ENCODE measurements at regions not wholly inside any gene's neighbourhood (a gene's known extent, or its start where the extent isn't known, plus 50 kb on each side); places are given as distances from the start of the nearest gene placed in this dataset.

DNA sequence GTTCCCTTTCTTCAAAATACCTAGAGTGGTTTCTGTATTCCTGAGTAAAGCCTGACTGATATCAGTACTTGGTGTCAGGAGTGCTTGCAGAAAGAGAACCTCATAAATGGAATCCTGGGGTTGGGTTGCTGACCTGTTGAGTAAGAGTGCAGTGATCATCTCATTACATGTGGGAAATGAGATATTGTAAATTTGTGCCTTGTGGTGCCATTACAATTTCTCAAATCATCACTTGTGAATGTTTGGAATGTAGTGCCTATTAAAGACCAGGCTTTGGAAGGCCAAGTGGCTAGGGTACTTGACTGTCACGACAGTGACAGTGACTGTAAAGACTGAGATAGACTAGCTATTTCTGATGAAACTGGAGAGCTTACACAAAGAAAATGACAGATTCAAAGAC lies 176.7 kb upstream of the CTTNBP2NL start:
- no peaks in the 10 kb centered on the region for H3K9me3 Mint-ChIP-seq
- H3K4me1 Mint-ChIP-seq (ENCODE audit: low read depth): no peaks in the 10 kb centered on the region
- peaks cover 3% of the 10 kb centered on the region for H3K27me3 Mint-ChIP-seq (ENCODE audit: low read depth)
- H3K27ac Mint-ChIP-seq: no peak overlapping the region
- H3K4me3 Mint-ChIP-seq: no peak overlapping the region
- no peaks in the 10 kb centered on the region for H3K36me3 Mint-ChIP-seq (ENCODE audit: low read depth)

DNA sequence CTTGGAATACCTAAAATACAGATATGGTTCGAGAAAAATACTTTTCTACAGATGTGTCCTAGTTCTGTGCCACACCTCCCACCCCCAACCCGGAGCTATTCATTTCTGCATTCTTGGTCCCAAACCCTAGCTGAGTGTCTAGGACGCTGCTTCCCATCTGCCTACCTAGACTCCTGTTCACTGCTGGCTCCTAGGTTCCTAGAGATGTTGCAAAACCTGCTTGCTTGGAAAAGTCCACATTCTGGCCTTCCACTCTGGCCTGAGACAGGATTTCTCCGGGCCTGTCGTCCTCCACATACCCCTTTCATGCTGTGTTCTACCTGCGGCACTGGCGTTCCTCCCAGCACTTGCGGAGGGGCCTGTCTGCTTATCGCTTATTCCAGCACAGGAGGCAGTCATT lies 165.8 kb upstream of the CTTNBP2NL start:
- H3K36me3 Mint-ChIP-seq (ENCODE audit: low read depth): no peaks in the 10 kb centered on the region
- H3K4me3 Mint-ChIP-seq: no peak overlapping the region
- H3K27ac Mint-ChIP-seq: no peak overlapping the region
- H3K4me1 Mint-ChIP-seq (ENCODE audit: low read depth): no peaks in the 10 kb centered on the region
- peaks cover 9% of the 10 kb centered on the region for H3K27me3 Mint-ChIP-seq (ENCODE audit: low read depth)
- H3K9me3 Mint-ChIP-seq: no peaks in the 10 kb centered on the region

DNA sequence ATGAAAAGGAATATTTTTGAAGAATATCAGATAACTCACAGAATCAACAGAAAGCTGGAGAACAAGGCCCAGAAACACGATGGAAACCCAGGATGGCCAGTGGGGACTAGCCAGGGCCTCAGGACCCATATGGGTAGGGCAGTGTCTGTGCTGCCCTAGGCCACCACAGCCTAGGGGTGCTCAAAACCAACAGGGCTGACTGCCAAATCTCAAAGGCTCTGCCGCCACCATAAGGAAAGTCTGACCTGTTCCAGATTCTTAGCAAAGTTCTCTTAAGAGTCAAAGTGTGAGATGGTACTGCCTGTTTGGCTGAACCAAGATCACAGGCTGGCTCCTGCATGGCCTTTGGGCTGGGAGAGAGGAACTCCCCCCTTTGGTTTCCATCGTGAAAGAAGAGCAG lies 164.7 kb upstream of the CTTNBP2NL start:
- no peaks in the 10 kb centered on the region for H3K9me3 Mint-ChIP-seq
- no peak overlapping the region for H3K27ac Mint-ChIP-seq
- peaks cover 9% of the 10 kb centered on the region for H3K27me3 Mint-ChIP-seq (ENCODE audit: low read depth)
- no peak overlapping the region for H3K4me3 Mint-ChIP-seq
- no peaks in the 10 kb centered on the region for H3K4me1 Mint-ChIP-seq (ENCODE audit: low read depth)
- no peaks in the 10 kb centered on the region for H3K36me3 Mint-ChIP-seq (ENCODE audit: low read depth)

DNA sequence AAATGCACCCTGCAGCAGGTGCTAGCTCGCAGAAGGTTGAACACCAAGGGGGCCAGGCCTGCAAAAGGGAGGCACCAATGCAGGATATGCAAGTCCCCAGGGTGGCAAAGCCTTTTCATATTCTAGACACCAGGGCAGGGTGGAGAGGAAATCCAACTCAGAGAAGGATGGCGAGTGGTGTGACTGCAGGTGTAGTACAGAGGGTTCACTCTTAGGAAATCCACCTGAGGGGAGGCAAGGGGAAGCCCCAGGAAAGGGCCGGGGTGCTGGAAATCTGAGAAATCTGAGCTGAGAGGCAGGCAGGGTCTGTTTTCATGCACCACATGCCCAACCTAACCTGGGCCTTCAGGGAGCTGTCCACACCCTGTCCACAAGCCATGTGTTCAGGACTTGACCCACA lies 163.2 kb upstream of the CTTNBP2NL start:
- Mint-ChIP-seq H3K4me3 (no peak overlapping the region), H3K27me3 (ENCODE audit: low read depth) (peaks cover 9% of the 10 kb centered on the region), H3K27ac (no peak overlapping the region), H3K9me3 (no peaks in the 10 kb centered on the region), H3K4me1 (ENCODE audit: low read depth) (no peaks in the 10 kb centered on the region), H3K36me3 (ENCODE audit: low read depth) (no peaks in the 10 kb centered on the region)

DNA sequence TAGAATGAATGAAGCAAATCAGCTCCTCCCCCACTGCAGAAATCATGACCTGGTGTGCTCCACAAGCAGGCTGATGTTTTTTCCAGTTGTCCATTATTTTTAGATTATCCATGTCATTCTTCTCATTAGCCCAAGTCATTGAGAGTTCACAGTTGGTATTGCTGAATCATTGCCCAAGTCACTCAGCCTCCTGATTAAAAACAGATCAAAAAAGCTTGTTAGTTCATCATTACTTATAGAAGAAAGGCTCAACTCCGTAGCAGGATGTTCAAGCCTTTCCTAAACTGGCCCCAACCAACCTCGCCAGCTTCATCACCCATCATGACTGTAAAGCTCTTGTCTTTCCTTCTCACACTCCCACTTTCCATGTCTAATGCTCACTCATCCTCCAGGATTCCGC lies 161.3 kb upstream of the CTTNBP2NL start:
- Mint-ChIP-seq H3K9me3 (no peaks in the 10 kb centered on the region), H3K27me3 (ENCODE audit: low read depth) (peaks cover 3% of the 10 kb centered on the region), H3K36me3 (ENCODE audit: low read depth) (no peaks in the 10 kb centered on the region), H3K4me1 (ENCODE audit: low read depth) (no peaks in the 10 kb centered on the region), H3K4me3 (no peak overlapping the region), H3K27ac (no peak overlapping the region)

DNA sequence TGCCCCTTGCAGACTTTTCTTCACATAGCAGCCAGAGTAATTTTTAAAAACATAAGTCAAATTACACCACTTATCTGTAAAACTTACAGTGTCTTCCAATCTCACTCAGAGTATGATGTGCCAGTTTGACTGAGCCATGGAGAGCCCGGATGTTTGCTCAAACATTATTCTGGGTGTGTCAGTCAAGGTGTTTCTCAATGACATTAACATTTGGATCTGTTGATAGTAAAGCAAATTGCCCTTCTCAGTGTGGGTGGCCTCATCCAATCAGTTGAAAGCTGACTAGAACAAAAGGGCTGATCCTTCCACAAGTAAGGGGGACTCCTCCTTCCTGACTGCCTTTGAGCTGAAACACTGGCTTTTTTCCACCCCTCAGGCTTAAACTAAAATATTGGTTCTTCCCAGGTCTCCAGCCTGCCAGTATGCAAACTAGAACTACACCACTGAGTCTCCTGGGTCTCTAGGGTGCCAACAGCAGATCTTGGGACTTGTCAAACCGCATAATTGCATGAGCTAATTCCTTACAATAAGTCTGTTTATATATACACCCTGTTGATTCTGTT lies 157.9 kb upstream of the CTTNBP2NL start:
- Mint-ChIP-seq H3K4me1 (ENCODE audit: low read depth) (no peaks in the 10 kb centered on the region), H3K4me3 (no peak overlapping the region), H3K9me3 (no peaks in the 10 kb centered on the region), H3K27ac (no peak overlapping the region), H3K36me3 (ENCODE audit: low read depth) (no peaks in the 10 kb centered on the region), H3K27me3 (ENCODE audit: low read depth) (no peaks in the 10 kb centered on the region)

DNA sequence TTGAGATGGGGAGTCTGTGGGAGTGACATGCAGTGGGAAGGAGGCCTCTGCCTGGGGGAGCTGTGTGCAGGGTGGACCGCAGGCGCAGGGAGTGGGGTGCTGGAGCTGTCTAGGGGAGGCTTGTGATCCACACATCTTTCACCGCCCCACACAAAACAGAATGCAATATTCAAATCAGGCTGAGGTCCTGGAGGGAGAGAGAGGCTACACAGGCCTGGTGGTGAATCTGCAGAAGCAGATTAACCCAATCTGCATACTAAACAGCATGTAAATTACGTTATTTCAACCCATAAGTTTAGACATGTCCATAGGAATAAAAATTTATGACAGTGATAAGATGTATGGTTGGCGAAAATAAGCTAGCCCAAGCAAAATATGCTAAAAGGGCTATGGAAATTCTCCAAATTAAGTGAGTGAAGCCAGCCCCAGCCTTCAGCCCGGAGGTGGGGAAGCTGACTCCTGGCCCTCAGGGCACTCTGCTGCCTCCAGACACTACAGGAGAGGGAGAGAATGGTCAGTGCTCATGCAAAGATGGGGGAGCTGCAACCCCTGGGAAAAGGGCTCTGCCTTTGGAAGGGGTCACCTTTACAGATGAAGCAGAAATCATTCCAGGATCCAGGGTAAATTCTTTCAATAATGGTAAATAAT lies 156.2 kb upstream of the CTTNBP2NL start:
- Mint-ChIP-seq H3K4me1 (ENCODE audit: low read depth) (no peaks in the 10 kb centered on the region), H3K27me3 (ENCODE audit: low read depth) (no peaks in the 10 kb centered on the region), H3K36me3 (ENCODE audit: low read depth) (no peaks in the 10 kb centered on the region), H3K4me3 (no peak overlapping the region), H3K9me3 (no peaks in the 10 kb centered on the region), H3K27ac (no peak overlapping the region)

DNA sequence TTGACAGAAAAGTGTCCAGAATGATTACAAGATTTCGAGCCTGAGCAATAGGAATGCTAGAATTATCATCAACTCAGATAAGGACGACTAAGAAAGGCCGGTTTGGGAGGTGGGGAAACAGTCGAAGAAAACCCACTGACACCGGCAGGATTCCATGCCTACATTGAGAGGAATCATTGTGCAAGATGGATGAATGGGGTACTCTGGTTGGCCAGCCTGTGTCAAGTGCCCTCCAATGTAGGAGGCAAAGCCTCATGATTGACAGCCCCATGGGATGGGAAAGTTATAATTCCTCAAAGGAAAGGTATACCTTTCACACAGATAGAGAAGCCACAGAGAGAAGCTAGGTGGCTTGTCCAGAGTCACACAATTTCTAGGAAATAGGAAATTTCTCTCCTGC lies 153.5 kb upstream of the CTTNBP2NL start:
- Mint-ChIP-seq H3K36me3 (ENCODE audit: low read depth) (no peaks in the 10 kb centered on the region), H3K27ac (no peak overlapping the region), H3K9me3 (no peaks in the 10 kb centered on the region), H3K27me3 (ENCODE audit: low read depth) (no peaks in the 10 kb centered on the region), H3K4me3 (no peak overlapping the region), H3K4me1 (ENCODE audit: low read depth) (no peaks in the 10 kb centered on the region)

DNA sequence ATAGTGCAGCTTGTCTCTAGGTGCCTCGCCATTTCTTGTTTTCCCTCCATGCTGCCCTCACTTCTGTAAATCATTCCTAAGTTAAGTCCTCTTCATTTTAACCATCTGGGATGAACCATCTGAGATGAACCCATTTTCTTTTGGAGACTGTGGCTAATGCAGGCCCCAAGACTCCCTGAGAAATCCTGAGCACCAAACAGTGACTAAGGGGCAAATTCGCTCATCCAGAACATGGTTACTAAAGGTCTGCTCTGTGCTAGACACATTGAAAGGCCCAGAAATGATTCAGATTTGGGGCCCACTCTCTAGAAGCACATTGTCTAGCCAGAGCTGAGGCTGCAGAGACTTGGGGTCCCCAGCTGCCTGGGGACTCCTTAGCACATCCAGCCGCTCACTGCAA lies 151.9 kb upstream of the CTTNBP2NL start:
- no peak overlapping the region for H3K27ac Mint-ChIP-seq
- no peaks in the 10 kb centered on the region for H3K9me3 Mint-ChIP-seq
- no peaks in the 10 kb centered on the region for H3K4me1 Mint-ChIP-seq (ENCODE audit: low read depth)
- no peak overlapping the region for H3K4me3 Mint-ChIP-seq
- no peaks in the 10 kb centered on the region for H3K27me3 Mint-ChIP-seq (ENCODE audit: low read depth)
- no peaks in the 10 kb centered on the region for H3K36me3 Mint-ChIP-seq (ENCODE audit: low read depth)

DNA sequence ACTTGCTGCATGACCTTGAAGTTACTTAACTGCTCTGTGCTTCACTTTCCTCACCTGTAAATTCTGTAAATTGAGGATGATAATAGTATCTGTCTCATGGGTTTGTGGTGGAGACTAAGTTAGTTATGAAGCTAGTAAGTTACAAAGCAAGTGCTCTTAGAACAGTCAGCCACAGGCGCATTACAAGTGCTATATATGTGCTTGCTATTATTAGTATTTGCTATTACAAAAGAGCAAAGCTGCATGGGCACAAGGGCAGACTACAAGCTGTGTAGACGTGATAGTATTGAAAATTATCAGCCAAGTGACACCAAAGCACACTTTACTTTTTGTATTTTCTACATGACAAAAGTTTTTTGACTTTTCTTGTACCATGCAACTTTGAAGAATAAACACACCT lies 150.9 kb upstream of the CTTNBP2NL start:
- Mint-ChIP-seq H3K4me1 (ENCODE audit: low read depth) (no peaks in the 10 kb centered on the region), H3K27ac (no peak overlapping the region), H3K4me3 (no peak overlapping the region), H3K27me3 (ENCODE audit: low read depth) (peaks cover 3% of the 10 kb centered on the region), H3K9me3 (no peaks in the 10 kb centered on the region), H3K36me3 (ENCODE audit: low read depth) (no peaks in the 10 kb centered on the region)

DNA sequence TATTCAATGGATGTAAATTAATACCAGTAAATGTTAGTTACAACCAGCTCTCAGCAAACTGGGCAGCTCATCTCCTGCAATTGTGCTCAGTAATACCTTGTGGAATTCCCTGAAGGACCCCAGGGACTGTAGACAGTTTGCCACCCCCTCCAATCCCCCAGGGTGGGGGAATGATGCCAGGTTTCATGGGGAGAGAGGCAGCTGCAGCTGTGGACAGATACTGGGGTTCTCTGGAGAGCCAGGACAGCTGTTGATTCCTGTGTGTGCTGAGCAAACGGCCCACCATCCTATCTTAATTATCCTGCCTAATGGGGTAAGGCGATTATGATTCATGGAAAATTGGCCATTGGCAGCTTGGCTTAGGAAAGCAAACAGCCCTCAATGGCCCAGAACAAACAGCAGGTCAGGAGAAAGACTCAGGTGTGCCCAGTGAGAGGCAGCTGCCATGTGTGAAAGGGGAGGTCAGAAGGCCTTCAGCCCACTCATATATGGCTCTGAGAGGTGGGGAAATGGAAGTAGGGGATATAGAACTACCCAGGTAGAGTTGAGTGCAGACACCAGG lies 148.9 kb upstream of the CTTNBP2NL start:
- H3K27me3 Mint-ChIP-seq (ENCODE audit: low read depth): peaks cover 4% of the 10 kb centered on the region
- H3K9me3 Mint-ChIP-seq: no peaks in the 10 kb centered on the region
- no peaks in the 10 kb centered on the region for H3K4me1 Mint-ChIP-seq (ENCODE audit: low read depth)
- no peak overlapping the region for H3K27ac Mint-ChIP-seq
- H3K36me3 Mint-ChIP-seq (ENCODE audit: low read depth): no peaks in the 10 kb centered on the region
- H3K4me3 Mint-ChIP-seq: no peak overlapping the region

DNA sequence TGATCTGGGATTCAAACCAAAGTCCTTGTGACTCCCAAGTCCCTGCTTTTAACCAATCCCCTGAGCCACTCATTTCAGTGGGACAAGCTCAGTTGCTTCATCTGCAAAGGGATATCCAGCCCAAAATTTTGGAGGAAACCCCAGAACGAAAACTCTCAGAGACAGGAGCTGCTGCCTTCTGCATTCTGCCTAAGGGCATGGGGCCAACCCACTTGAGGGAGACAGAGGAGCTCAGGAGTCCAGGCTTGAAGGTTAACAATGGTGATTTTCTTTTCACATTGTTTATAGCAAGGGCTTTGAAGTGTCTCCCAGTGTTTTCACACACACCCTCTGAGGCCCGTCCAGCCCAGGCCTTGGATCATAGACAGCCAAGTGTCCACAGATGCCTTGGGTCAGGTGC lies 148.1 kb upstream of the CTTNBP2NL start:
- H3K4me3 Mint-ChIP-seq: no peak overlapping the region
- no peak overlapping the region for H3K27ac Mint-ChIP-seq
- peaks cover 4% of the 10 kb centered on the region for H3K27me3 Mint-ChIP-seq (ENCODE audit: low read depth)
- no peaks in the 10 kb centered on the region for H3K4me1 Mint-ChIP-seq (ENCODE audit: low read depth)
- no peaks in the 10 kb centered on the region for H3K9me3 Mint-ChIP-seq
- H3K36me3 Mint-ChIP-seq (ENCODE audit: low read depth): no peaks in the 10 kb centered on the region

DNA sequence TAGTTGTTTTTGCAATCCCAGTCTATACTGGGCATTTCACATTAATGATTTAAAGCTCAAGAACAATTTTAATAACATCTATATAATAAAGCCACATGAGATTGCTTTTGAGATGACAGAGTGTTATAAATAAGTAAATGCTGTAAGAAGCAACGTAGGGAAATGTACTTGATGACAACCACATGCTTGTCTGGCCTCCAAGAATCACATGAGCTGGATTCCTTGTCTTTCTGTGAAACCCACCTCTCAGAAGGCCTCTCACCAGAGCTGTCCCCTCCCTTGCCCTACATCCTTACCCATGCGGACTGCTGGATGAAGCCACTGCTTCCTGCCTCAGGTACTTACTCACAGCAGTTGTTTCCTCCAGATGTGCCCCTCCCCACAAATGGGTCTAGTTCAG lies 145.1 kb upstream of the CTTNBP2NL start:
- Mint-ChIP-seq H3K9me3 (no peaks in the 10 kb centered on the region), H3K27me3 (ENCODE audit: low read depth) (peaks cover 4% of the 10 kb centered on the region), H3K4me3 (no peak overlapping the region), H3K4me1 (ENCODE audit: low read depth) (no peaks in the 10 kb centered on the region), H3K27ac (no peak overlapping the region), H3K36me3 (ENCODE audit: low read depth) (no peaks in the 10 kb centered on the region)

DNA sequence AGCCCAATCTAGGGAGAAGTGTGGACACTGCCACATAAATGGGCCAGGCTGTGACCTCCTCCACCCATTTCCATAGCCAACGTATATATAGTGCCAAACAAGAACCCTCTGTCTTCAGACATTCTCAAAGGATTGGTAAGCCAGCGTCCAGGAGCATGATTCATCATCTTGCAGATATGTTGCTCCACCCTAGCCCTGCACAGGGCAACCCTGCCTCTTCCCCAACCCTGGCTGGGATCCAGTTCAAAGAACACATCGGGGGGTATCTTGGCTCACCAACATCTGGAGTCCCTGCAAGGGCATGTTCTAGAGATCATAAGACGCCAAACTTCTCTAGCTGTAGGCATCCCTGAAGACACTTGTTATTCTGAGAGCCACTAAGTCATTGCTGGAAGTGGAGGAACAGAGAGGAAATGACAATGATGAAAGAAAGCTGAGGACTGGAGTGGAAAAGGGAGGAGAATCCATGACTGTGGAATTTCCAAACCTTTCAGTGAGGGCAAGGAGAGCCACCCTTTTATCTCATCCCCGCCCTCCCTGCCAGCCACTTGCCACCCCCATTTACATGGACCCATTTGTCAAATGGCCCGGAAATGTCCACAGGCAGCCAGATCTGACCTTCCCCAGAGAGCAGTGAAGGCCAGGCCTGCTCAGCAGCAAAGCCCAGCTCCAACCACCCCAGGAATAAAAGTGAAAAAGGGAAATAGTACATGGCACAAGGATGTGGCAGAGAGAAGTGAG lies 144.1 kb upstream of the CTTNBP2NL start:
- H3K36me3 Mint-ChIP-seq (ENCODE audit: low read depth): no peaks in the 10 kb centered on the region
- H3K27ac Mint-ChIP-seq: no peak overlapping the region
- H3K9me3 Mint-ChIP-seq: no peaks in the 10 kb centered on the region
- no peaks in the 10 kb centered on the region for H3K4me1 Mint-ChIP-seq (ENCODE audit: low read depth)
- no peak overlapping the region for H3K4me3 Mint-ChIP-seq
- peaks cover 4% of the 10 kb centered on the region for H3K27me3 Mint-ChIP-seq (ENCODE audit: low read depth)

DNA sequence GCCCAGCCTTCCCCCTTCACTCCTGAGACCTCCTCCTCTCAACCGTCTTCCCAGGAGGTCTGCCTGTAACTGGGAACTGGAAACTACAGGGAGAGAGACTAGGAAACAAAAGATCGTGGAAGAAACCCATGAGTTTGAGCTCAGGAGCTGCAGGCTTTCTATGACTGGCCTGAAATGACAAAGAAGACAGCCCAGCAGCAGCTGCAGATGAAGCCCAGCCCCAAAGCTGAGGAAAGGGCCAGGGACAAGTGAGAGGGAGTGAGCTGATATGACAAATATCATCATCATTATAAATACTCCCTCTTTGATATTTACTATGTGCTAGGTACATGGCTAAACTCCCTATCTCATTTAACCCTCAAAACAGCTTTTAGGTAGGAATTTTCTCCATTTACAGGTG lies 142.6 kb upstream of the CTTNBP2NL start:
- Mint-ChIP-seq H3K36me3 (ENCODE audit: low read depth) (no peaks in the 10 kb centered on the region), H3K4me3 (no peak overlapping the region), H3K27ac (no peak overlapping the region), H3K27me3 (ENCODE audit: low read depth) (peaks cover 8% of the 10 kb centered on the region), H3K4me1 (ENCODE audit: low read depth) (no peaks in the 10 kb centered on the region), H3K9me3 (no peaks in the 10 kb centered on the region)

Measured in T-helper 1 cell treated with Interleukin-12 subunit alpha and Interleukin-12 subunit beta and Interleukin-4 antibody, amounts not matched to agents 30 μg/mL and 1 μg/mL, for 36 hours (primary cell).